IMR-90 (cell line): ENCODE measurements at regions not wholly inside any gene's neighbourhood (a gene's known extent, or its start where the extent isn't known, plus 50 kb on each side); places are given as distances from the start of the nearest gene placed in this dataset.
A peak's percentile ranks its signal among the peaks of the same experiment; 100 is the strongest.

Experiments
- ATAC-seq: fragments of 200-7000 bp; cut with Tn5 transposase; 2 replicates; pipeline ENCODE4 v1.9.1; 2020; ENCODE audit warnings: low read depth, mild to moderate bottlenecking, moderate library complexity
- BruUV-seq: library from RNA; stranded (reverse); fragments of 400-500 nt; replicated peaks from 2 replicates; lab custom pipeline; 2021; lab: Mats Ljungman, UMichigan
- CTCF ChIA-PET: fragments of 300-600 bp; formaldehyde crosslinking; extraction: SDS; loops from one replicate; lab custom pipeline; 2021; ENCODE audit warnings: antibody characterized with exemption; lab: Yijun Ruan, JAX
- POLR2A ChIA-PET: fragments of 300-600 bp; sonication (Branson Sonifier 250); formaldehyde crosslinking; loops from one replicate; lab custom pipeline; 2022; ENCODE audit warnings: antibody characterized with exemption; ENCODE audit not compliant: unreplicated experiment; lab: Charles Lee
- DNase-seq: peaks from one replicate; pipeline ENCODE4 v3.0.0; 2013
- H2AFZ ChIP-seq: replicated peaks from 2 replicates; pipeline ENCODE3; 2013; ENCODE audit warnings: low read length, mild to moderate bottlenecking; ENCODE audit not compliant: poor library complexity
- H2AK5ac ChIP-seq: 2 replicates; pipeline ENCODE4 v1.6.1; 2013; ENCODE audit warnings: low read depth, low read length, inconsistent platforms
- H2AK9ac ChIP-seq: replicated peaks from 2 replicates; pipeline ENCODE3; 2013; ENCODE audit warnings: mild to moderate bottlenecking, low read depth, low read length, moderate library complexity; ENCODE audit not compliant: poor library complexity
- H2BK120ac ChIP-seq: 2 replicates; pipeline ENCODE4 v1.6.1; 2013; ENCODE audit warnings: low read depth, low read length, inconsistent platforms
- H2BK15ac ChIP-seq: 3 replicates; pipeline ENCODE4 v1.6.1; 2013; ENCODE audit warnings: low read depth, low read length, inconsistent platforms
- H2BK20ac ChIP-seq: 2 replicates; pipeline ENCODE4 v1.6.1; 2013; ENCODE audit warnings: low read depth, mild to moderate bottlenecking, inconsistent platforms, low read length, moderate library complexity
- H2BK5ac ChIP-seq: 2 replicates; pipeline ENCODE4 v1.6.1; 2013; ENCODE audit warnings: mild to moderate bottlenecking, low read depth, low read length, inconsistent platforms; ENCODE audit not compliant: poor library complexity, severe bottlenecking
- H3K14ac ChIP-seq: replicated peaks from 2 replicates; pipeline ENCODE4 v1.6.1; 2013; ENCODE audit warnings: low read depth, low read length, inconsistent platforms
- H3K18ac ChIP-seq: 2 replicates; pipeline ENCODE4 v1.6.1; 2013; ENCODE audit warnings: low read depth, low read length, control low read depth
- H3K23ac ChIP-seq: 2 replicates; pipeline ENCODE4 v1.6.1; 2013; ENCODE audit warnings: low read depth, low read length, inconsistent platforms
- H3K27ac ChIP-seq: 2 replicates; pipeline ENCODE4 v1.5.1; 2013; ENCODE audit warnings: mild to moderate bottlenecking, control low read depth, low read length; ENCODE audit not compliant: insufficient read depth
- H3K27me3 ChIP-seq: 2 replicates; pipeline ENCODE4 v1.6.1; 2013; ENCODE audit warnings: low read length; ENCODE audit not compliant: control insufficient read depth, insufficient read depth
- H3K36me3 ChIP-seq: 2 replicates; pipeline ENCODE4 v1.6.1; 2013; ENCODE audit warnings: low read length, mixed read lengths; ENCODE audit not compliant: control insufficient read depth, insufficient read depth
- H3K4ac ChIP-seq: 2 replicates; pipeline ENCODE4 v1.6.1; 2013; ENCODE audit warnings: low read depth, low read length, inconsistent platforms
- H3K4me1 ChIP-seq: 2 replicates; pipeline ENCODE4 v1.6.1; 2013; ENCODE audit warnings: low read length, mixed read lengths; ENCODE audit not compliant: control insufficient read depth, insufficient read depth
- H3K4me2 ChIP-seq: 2 replicates; pipeline ENCODE4 v1.6.1; 2013; ENCODE audit warnings: low read depth, mild to moderate bottlenecking, control low read depth, low read length, moderate library complexity
- H3K4me3 ChIP-seq: 2 replicates; pipeline ENCODE4 v1.5.1; 2013; ENCODE audit warnings: low read depth, mild to moderate bottlenecking, control low read depth, low read length, moderate library complexity; ENCODE audit not compliant: insufficient read depth
- H3K56ac ChIP-seq: 2 replicates; pipeline ENCODE4 v1.6.1; 2013; ENCODE audit warnings: low read length, inconsistent platforms; ENCODE audit not compliant: insufficient read depth; ENCODE audit errors: extremely low read depth
- H3K79me1 ChIP-seq, 2 experiments: 2 replicates each; pipeline ENCODE4 v1.6.1; 2013; ENCODE audit warnings: low read length in 2 of 2, inconsistent platforms in 1 of 2, low read depth in 1 of 2
- H3K9ac ChIP-seq: 2 replicates; pipeline ENCODE4 v1.6.1; 2013; ENCODE audit warnings: low read depth, low read length, control low read depth
- H3K9me1 ChIP-seq: 2 replicates; pipeline ENCODE4 v1.6.1; 2013; ENCODE audit warnings: low read length, inconsistent platforms; ENCODE audit not compliant: insufficient read depth
- H3K9me3 ChIP-seq: 2 replicates; pipeline ENCODE4 v1.6.1; 2013; ENCODE audit warnings: low read length; ENCODE audit not compliant: control insufficient read depth, insufficient read depth
- H4K20me1 ChIP-seq: 2 replicates; pipeline ENCODE4 v1.6.1; 2013; ENCODE audit warnings: low read length, inconsistent platforms; ENCODE audit not compliant: insufficient read depth
- H4K5ac ChIP-seq: 2 replicates; pipeline ENCODE4 v1.6.1; 2013; ENCODE audit warnings: mild to moderate bottlenecking, low read depth, low read length, control low read depth
- H4K8ac ChIP-seq, 2 experiments: 2 replicates each; pipeline ENCODE4 v1.6.1; 2013; ENCODE audit warnings: low read depth in 2 of 2, low read length in 2 of 2, control low read depth in 1 of 2, inconsistent platforms in 1 of 2
- H4K91ac ChIP-seq: 2 replicates; pipeline ENCODE4 v1.6.1; 2013; ENCODE audit warnings: low read depth, low read length, inconsistent platforms; ENCODE audit not compliant: insufficient read depth
- WGBS, 2 experiments: methylation state at CpG; one replicate each; pipeline versions ENCODE4 v1.1.5 to v1.1.7; 2013; ENCODE audit warnings: missing lambda C conversion rate in 2 of 2; ENCODE audit not compliant: insufficient read length in 1 of 2; ENCODE audit errors: extremely low coverage in 2 of 2; 5-methylcytosine and 5-hydroxymethylcytosine counted together
- dilution Hi-C: fragments of 300-500 bp; cut with HindIII; formaldehyde crosslinking; loops from one replicate; pipeline ENCODE4 v1.14.3; 2018; ENCODE audit warnings: low sequenced_read_pairs; ENCODE audit not compliant: unreplicated experiment
- in situ Hi-C: fragments of 300-500 bp; cut with MboI; formaldehyde crosslinking; loops from 3 replicates; pipeline ENCODE4 v1.14.3; 2019; ENCODE audit warnings: low sequenced_read_pairs, inconsistent platforms, mixed read lengths
- intact Hi-C: fragments of 100-400 bp; cut with micrococcal nuclease; formaldehyde crosslinking; loops from 2 replicates; pipeline ENCODE4 v1.10.0; 2022
- TF ChIP-seq, protein P1 (sequence below): fragments of 150-350 bp; IDR thresholded peaks from 2 replicates; pipeline ENCODE4 v1.6.1; 2017; ENCODE audit warnings: mild to moderate bottlenecking, antibody characterized with exemption, low read length, low read depth

DNA sequence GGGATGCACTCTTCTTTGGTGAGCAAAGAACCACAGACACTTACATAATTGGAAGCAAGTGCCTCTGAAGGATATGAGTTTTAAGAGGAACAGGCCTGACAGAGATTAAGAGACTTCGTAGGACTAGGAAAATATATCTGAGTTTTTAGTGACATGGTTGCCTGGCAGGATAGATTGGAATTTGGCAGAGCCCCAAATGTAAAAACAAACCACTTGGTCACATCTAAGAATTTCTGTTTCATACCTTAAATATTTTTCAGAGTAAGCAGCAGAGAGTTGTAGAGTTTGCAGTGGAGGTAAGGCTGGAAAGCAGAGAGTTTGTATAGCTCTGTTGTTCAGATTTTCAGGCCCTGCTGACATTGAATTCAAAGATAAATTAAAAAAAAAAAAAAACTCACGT is 150.1 kb upstream of the MAGEB2 start:
- no peak overlapping the region for H2AK9ac ChIP-seq
- dilution Hi-C loops = no loop called here
- no peak overlapping the region; the same call in 1 of the 2 replicates for H4K91ac ChIP-seq

More for the DNA sequence above, 150.1 kb upstream of the MAGEB2 start:
- peak; percentile 65 for ATAC-seq
- H4K5ac ChIP-seq = no peak overlapping the region
- peak overlapping the region; percentile 34; the same call in 1 of the 2 replicates for H3K4me2 ChIP-seq
- ChIA-PET CTCF (no interaction called here), POLR2A (no interaction called here)
- no CpG with 5 or more reads among the region's 2 CpGs for WGBS, 2 experiments
- peak overlapping the region; percentile 48; the same call in 1 of the 2 replicates for H2BK120ac ChIP-seq
- H3K4me1 ChIP-seq = no peaks in the 10 kb centered on the region
- no peak overlapping the region for H2BK5ac ChIP-seq
- no peak overlapping the region for H3K14ac ChIP-seq
- H3K4me3 ChIP-seq = no peak overlapping the region
- no peak overlapping the region for H3K18ac ChIP-seq
- intact Hi-C loops = no loop called here
- no peak overlapping the region for H3K56ac ChIP-seq
- H3K4ac ChIP-seq = no peak overlapping the region
- H3K9me1 ChIP-seq = 0 out of 2 replicates have a peak, but pooled peaks cover 5% of the 10 kb centered on the region
- no peak overlapping the region for H2BK15ac ChIP-seq
- no peaks in the 10 kb centered on the region for H3K9me3 ChIP-seq
- H4K20me1 ChIP-seq = no peaks in the 10 kb centered on the region
- in situ Hi-C loops = loop anchor here (25.0 kb wide), 1 partner anchor 1478 kb away; the partner anchor contains the start of gene IL1RAPL1
- H2AFZ ChIP-seq = no peak overlapping the region
- peak; percentile 52 for DNase-seq
- TF ChIP-seq, protein P1, sequence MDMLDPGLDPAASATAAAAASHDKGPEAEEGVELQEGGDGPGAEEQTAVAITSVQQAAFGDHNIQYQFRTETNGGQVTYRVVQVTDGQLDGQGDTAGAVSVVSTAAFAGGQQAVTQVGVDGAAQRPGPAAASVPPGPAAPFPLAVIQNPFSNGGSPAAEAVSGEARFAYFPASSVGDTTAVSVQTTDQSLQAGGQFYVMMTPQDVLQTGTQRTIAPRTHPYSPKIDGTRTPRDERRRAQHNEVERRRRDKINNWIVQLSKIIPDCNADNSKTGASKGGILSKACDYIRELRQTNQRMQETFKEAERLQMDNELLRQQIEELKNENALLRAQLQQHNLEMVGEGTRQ = no peak
- BruUV-seq = no TSS peak
- no peak overlapping the region for H2AK5ac ChIP-seq
- H3K27ac ChIP-seq = no peak overlapping the region
- H3K23ac ChIP-seq = no peak overlapping the region
- no peaks in the 10 kb centered on the region for H3K27me3 ChIP-seq
- H2BK20ac ChIP-seq = peak overlapping the region; percentile 72; the same call in 1 of the 2 replicates
- no peaks in the 10 kb centered on the region for H3K36me3 ChIP-seq
- H3K9ac ChIP-seq = no peak overlapping the region
- H3K79me1 ChIP-seq = no peaks in the 10 kb centered on the region
- no peak overlapping the region; a peak in 1 of 4 replicates for H4K8ac ChIP-seq
